ENCODE measurements at regions not wholly inside any gene's neighbourhood (a gene's known extent, or its start where the extent isn't known, plus 50 kb on each side); places are given as distances from the start of the nearest gene placed in this dataset.

DNA sequence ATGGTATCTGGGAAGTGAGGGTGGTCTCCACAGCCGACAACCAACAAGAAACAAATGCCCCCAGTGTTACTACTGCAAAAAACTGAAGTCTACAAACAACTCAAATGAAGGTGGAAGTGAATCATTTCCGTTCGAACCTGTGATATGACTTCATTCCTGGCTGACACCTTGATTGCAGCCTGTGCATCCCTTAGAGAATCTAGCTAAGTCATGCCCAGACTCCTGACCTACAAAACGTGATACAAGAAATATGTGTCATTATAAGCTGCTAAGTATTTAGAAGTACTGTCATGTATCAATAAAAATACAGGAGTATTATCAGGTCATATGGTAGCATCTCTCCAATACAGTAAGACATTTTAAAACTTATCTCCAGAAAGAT, 959.7 kb upstream of the LCORL start:
- TF ChIP-seq, protein P1, sequence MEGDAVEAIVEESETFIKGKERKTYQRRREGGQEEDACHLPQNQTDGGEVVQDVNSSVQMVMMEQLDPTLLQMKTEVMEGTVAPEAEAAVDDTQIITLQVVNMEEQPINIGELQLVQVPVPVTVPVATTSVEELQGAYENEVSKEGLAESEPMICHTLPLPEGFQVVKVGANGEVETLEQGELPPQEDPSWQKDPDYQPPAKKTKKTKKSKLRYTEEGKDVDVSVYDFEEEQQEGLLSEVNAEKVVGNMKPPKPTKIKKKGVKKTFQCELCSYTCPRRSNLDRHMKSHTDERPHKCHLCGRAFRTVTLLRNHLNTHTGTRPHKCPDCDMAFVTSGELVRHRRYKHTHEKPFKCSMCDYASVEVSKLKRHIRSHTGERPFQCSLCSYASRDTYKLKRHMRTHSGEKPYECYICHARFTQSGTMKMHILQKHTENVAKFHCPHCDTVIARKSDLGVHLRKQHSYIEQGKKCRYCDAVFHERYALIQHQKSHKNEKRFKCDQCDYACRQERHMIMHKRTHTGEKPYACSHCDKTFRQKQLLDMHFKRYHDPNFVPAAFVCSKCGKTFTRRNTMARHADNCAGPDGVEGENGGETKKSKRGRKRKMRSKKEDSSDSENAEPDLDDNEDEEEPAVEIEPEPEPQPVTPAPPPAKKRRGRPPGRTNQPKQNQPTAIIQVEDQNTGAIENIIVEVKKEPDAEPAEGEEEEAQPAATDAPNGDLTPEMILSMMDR (IDR thresholded peaks at IDR 0.05; ENCODE audit: unreplicated experiment) = no peak
- Mint-ChIP-seq H3K27me3 (ENCODE audit: low read depth) (no peaks in the 10 kb centered on the region), H3K4me3 (no peak overlapping the region), H3K27ac (no peak overlapping the region), H3K4me1 (peaks cover under 1% of the 10 kb centered on the region), H3K9me3 (peaks cover 14% of the 10 kb centered on the region), H3K36me3 (no peaks in the 10 kb centered on the region)
- DNase-seq (ENCODE audit: low spot score in 2 of 2, unreplicated experiment in 2 of 2) = no peak

DNA sequence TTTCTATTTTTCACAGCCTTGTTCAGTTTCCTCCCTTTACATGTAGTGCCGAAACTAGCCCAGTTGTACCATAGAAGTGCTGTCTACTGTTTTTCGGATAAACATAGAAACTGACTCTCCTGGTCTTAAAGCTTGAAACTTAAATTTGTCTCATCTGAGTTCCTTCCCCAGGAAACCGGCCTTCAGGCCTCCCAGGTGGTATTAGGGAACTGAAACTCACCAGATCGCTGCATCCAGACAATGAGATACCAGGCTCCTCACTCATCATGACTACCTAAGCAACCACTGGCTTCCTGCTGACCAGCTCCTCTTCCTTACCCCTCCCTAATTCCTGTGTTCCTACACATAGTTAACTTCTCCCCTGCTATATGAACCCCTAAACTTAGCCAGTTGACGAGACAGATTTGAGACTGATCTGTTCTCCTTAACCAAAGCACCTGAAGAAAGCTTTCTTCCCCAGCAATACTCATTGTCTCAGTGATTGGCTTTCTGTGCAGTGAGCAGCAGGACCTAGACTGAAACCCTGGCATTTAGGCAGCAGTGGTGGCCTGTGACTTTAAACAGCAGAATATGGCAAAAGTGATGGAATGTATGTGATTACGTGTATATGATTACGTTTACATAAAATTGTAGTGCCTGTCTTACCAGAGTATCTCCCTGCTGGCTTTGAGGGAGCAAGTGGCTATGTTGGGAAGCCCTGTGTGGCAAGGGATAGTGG, 959.1 kb upstream of the LCORL start:
- TF ChIP-seq, protein P1 (IDR thresholded peaks at IDR 0.05; ENCODE audit: unreplicated experiment) = no peak
- Mint-ChIP-seq H3K27me3 (ENCODE audit: low read depth) (no peaks in the 10 kb centered on the region), H3K9me3 (peaks cover 14% of the 10 kb centered on the region), H3K4me1 (peaks cover 4% of the 10 kb centered on the region), H3K4me3 (no peak overlapping the region), H3K36me3 (no peaks in the 10 kb centered on the region), H3K27ac (no peak overlapping the region)
- DNase-seq (ENCODE audit: low spot score in 2 of 2, unreplicated experiment in 2 of 2) = no peak

DNA sequence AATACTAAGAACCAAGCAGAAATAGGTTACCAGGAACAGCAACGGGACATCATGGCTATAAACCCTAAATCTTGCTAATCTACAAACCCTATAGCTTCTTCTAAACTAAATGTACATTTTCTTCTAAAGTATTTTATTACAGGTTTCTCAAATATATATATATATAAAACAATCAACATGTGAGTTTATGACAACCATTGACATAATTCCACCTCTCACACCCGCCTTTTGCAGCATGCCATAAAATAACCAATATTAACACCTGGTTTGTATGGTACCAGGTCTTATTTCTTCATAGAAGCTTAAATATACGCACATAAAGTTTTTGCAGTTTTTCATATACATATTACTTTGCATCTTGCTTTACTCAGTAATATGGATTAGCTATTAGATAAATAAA, 955.3 kb upstream of the LCORL start:
- Mint-ChIP-seq H3K27ac (no peak overlapping the region), H3K36me3 (no peaks in the 10 kb centered on the region), H3K4me1 (peaks cover 4% of the 10 kb centered on the region), H3K9me3 (peaks cover 11% of the 10 kb centered on the region), H3K4me3 (no peak overlapping the region), H3K27me3 (ENCODE audit: low read depth) (no peaks in the 10 kb centered on the region)
- no peak for DNase-seq (ENCODE audit: low spot score in 2 of 2, unreplicated experiment in 2 of 2)
- TF ChIP-seq, protein P1 (IDR thresholded peaks at IDR 0.05; ENCODE audit: unreplicated experiment) = no peak

DNA sequence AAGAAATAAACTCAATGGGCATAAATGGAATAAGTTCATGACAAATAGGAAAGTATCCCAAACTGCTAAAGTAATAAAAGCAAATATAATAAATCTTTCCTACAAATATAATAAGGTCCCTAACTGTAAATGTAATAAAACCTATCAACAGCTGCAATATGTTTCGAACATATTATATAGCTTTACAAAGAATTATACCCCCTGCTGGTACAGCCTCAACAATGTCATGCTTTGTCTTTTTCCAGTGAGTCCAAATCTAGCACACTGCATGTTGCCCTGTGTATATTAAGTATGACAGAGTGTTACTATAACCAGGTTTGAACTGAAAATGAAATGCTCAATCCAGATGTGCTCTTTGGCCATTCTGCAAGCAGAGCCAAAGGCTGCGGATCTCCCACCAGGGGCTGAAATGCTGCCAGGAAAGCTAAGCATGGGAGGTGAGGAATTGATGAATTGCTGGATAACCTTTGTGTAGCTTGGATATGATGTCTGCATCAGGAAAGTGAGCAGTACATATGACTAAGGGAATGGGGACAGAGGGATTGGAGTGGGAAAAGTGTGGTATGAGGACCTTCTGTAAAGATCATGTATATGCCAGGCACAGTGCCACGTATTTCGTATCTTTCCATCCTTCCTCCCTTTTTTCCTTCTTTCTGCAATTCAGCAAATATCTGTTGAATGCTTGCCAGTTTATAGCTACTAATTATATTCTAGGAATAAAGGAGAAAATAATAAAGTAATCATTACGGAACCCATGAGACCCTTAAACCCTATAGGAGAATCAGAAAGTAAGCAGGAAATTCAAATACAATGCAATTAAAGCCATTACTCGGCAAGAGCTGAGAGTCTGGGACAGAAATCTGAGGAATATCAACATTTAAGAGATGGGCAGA, 954.6 kb upstream of the LCORL start:
- TF ChIP-seq, protein P1 (IDR thresholded peaks at IDR 0.05; ENCODE audit: unreplicated experiment) = no peak
- H3K36me3 Mint-ChIP-seq = no peaks in the 10 kb centered on the region

DNA sequence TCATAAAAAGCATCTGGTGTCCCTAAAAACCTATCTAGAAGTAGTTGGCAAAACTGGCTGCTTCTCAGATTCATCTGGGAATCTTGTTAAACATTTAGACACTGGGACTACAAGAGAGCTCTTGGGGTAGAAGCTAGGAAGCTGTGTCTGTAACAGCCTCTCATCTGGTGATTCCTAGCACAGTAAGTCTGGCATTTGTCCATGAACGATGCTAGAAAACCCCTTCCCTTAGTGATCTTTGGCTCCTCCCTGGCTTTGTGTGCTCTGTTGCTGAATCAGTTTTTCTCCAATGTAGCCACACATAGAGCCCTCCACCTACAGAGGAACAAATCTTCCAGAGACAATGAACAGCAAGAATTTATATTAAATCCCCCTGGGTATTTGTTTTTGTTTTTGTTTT, 951.7 kb upstream of the LCORL start:
- H3K27me3 Mint-ChIP-seq (ENCODE audit: low read depth) = no peaks in the 10 kb centered on the region

More for the DNA sequence above, 954.6 kb upstream of the LCORL start:
- Mint-ChIP-seq H3K27me3 (ENCODE audit: low read depth) (no peaks in the 10 kb centered on the region), H3K4me3 (no peak overlapping the region), H3K9me3 (peaks cover 18% of the 10 kb centered on the region), H3K27ac (no peak overlapping the region), H3K4me1 (peaks cover 4% of the 10 kb centered on the region)
- no peak for DNase-seq (ENCODE audit: low spot score in 2 of 2, unreplicated experiment in 2 of 2)

More for the DNA sequence above, 951.7 kb upstream of the LCORL start:
- Mint-ChIP-seq H3K27ac (no peak overlapping the region), H3K4me3 (no peak overlapping the region), H3K36me3 (no peaks in the 10 kb centered on the region), H3K4me1 (peaks cover 4% of the 10 kb centered on the region), H3K9me3 (peaks cover 25% of the 10 kb centered on the region)
- TF ChIP-seq, protein P1 (IDR thresholded peaks at IDR 0.05; ENCODE audit: unreplicated experiment) = no peak
- no peak for DNase-seq (ENCODE audit: low spot score in 2 of 2, unreplicated experiment in 2 of 2)
